DOHH2 (cell line): ENCODE measurements at regions not wholly inside any gene's neighbourhood (a gene's known extent, or its start where the extent isn't known, plus 50 kb on each side); places are given as distances from the start of the nearest gene placed in this dataset.

Experiments used
- CTCF ChIP-seq: fragments of 200-600 bp; sonication (generic); IDR thresholded peaks from one replicate; pipeline ENCODE4 v1.5.1; 2014; ENCODE audit warnings: antibody characterized with exemption, mild to moderate bottlenecking, low read depth, low read length; ENCODE audit not compliant: poor library complexity, severe bottlenecking
- EZH2phosphoT487 ChIP-seq: fragments of 200-600 bp; sonication (generic); IDR thresholded peaks from 2 replicates; pipeline ENCODE4 v1.6.1; 2017; ENCODE audit warnings: borderline replicate concordance, mild to moderate bottlenecking, antibody characterized with exemption, low read length, moderate library complexity, mixed read lengths

DNA sequence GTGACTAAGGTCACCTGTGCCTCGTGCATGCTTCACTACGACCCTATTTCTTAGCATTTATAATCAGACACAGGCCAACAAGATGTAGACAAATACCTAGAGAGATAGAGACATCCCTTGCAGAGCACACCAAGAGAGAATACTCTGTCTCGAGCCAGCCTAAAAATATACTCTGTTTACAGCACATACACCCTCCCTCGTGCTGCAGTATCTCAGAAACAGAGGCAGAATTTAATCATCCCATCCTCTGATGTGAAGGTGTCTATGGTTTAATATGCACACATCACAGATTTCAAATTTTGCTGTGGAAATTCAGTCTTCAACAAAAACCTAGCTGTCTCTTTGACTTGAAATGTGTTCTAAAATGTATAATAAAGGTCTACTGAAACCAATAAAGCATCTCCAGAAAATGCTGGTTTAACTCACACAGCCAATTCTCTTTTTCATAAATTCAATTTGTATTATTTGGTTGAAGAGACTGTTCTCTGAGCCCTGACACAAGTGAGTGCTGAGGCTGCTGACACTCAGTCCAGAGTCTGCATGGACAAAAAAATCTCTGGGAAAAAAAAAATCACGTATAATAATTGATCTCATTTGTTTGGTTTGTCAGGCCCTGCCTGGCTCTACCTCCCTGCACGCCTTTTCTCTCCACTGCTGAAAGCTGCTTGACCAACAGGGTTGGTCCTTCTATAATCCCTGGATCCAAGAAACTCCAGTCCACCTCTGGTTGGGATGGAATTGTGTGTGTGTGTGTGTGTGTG lies 142.0 kb upstream of the FSHR start:
- TF ChIP-seq CTCF, result no peak
- no peak for TF ChIP-seq EZH2phosphoT487
